ENCODE measurements at regions not wholly inside any gene's neighbourhood (a gene's known extent, or its start where the extent isn't known, plus 50 kb on each side); places are given as distances from the start of the nearest gene placed in this dataset.

- H3K36me3 ChIP-seq (ENCODE audit: low read depth), result no peaks in the 10 kb centered on the region
- POLR2A ChIA-PET (ENCODE audit: unreplicated experiment), result no interaction called here
- intact Hi-C loops (cut with micrococcal nuclease; ENCODE audit: unreplicated experiment), result loop anchor here (10.0 kb wide), 1 partner anchor 206 kb away; no protein-coding TSS in a partner anchor
- no peaks in the 10 kb centered on the region for H3K9me2 ChIP-seq (ENCODE audit: insufficient read depth)
- H3K27me3 ChIP-seq (ENCODE audit: insufficient read depth, low read depth), result no peaks in the 10 kb centered on the region
- H4K20me1 ChIP-seq (ENCODE audit: insufficient read depth), result peaks cover 4% of the 10 kb centered on the region; the same call in 1 of the 2 replicates
- H3K79me2 ChIP-seq (ENCODE audit: low read depth), result no peaks in the 10 kb centered on the region
- no TSS peak for BruUV-seq (replicated peaks)
- no peak overlapping the region for H3K4me2 ChIP-seq
- CTCF ChIA-PET, result no interaction called here
- H3K4me1 ChIP-seq (replicated peaks; ENCODE audit: insufficient read depth), result 0 out of 2 replicates have a peak, but pooled peaks cover 5% of the 10 kb centered on the region
- no peak overlapping the region for H3K4me3 ChIP-seq
- no peaks in the 10 kb centered on the region for H3F3A ChIP-seq (ENCODE audit: insufficient read depth, low read depth)
- TF ChIP-seq CTCF (conservative IDR thresholded peaks at IDR 0.05) (no peak), EZH2 (IDR thresholded peaks at IDR 0.05; ENCODE audit: low read depth) (no peak)
- no peak overlapping the region for H2AFZ ChIP-seq
- H3K9me3 ChIP-seq (ENCODE audit: insufficient read depth, low read depth), result peaks cover 7% of the 10 kb centered on the region
- H3K27ac ChIP-seq, result no peak overlapping the region
- DNase-seq, result no peak
Measured at GRCh38 chr2:145488571-145488970, 968.7 kb upstream of the ZEB2 start.

DNA sequence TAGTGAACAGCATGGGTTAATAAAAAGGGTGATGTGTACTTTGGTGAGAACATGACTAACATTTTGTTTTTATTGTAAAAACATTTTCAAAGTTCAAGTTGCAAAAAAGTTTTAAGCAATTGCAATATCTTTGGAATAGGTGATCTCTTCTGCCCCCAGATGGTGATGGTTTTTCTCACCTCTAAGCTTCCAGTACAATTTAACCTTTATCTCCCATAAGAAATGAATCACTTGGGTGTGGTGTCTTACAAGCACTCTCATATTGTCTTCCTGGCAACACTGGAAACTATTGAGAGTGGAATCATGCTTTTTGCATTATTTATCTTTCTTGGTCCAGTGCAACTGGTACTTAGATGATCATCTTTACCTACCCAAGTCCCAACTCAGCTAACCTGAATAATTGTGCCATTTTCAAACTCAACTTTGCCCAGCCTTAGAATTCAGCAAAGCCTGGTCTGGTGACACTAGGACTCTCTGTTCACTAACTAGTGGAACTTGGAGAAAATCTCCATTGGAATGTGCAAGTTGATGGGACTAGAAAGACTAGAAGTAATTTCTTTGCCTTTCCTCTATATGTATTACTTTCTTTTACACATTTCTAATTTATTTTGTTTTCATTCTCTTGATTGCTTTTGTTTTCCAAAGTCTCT lies 964.7 kb upstream of the ZEB2 start:
- Histone ChIP-seq H3K9me2 (ENCODE audit: insufficient read depth) (no peaks in the 10 kb centered on the region), H3K27ac (no peak overlapping the region; the same call in 1 of the 2 replicates), H3K4me2 (no peak overlapping the region), H2AFZ (no peak overlapping the region), H3K4me3 (no peak overlapping the region), H3K9me3 (ENCODE audit: insufficient read depth, low read depth) (peaks cover 4% of the 10 kb centered on the region; the same call in 1 of the 2 replicates), H3F3A (ENCODE audit: insufficient read depth, low read depth) (no peaks in the 10 kb centered on the region), H4K20me1 (ENCODE audit: insufficient read depth) (peaks cover 4% of the 10 kb centered on the region; the same call in 1 of the 2 replicates), H3K79me2 (ENCODE audit: low read depth) (no peaks in the 10 kb centered on the region), H3K36me3 (ENCODE audit: low read depth) (no peaks in the 10 kb centered on the region), H3K27me3 (ENCODE audit: insufficient read depth, low read depth) (no peaks in the 10 kb centered on the region), H3K4me1 (replicated peaks; ENCODE audit: insufficient read depth) (0 out of 2 replicates have a peak, but pooled peaks cover 5% of the 10 kb centered on the region)
- TF ChIP-seq CTCF (conservative IDR thresholded peaks at IDR 0.05), result 0 out of 2 replicates have a peak, but pooled peaks have one; percentile 26
- TF ChIP-seq EZH2 (IDR thresholded peaks at IDR 0.05; ENCODE audit: low read depth), result no peak
- intact Hi-C loops (cut with micrococcal nuclease; ENCODE audit: unreplicated experiment), result loop anchor here (2.0 to 10.0 kb wide), 2 partner anchors 210 to 268 kb away; no protein-coding TSS in a partner anchor
- CTCF ChIA-PET, result interaction anchor here (0.6 kb wide), 1 partner anchor 1004 kb away, joined by 6 read pairs; no protein-coding TSS in a partner anchor
- POLR2A ChIA-PET (ENCODE audit: unreplicated experiment), result no interaction called here
- peak; percentile 27 to 59 for DNase-seq
- BruUV-seq (replicated peaks), result no TSS peak

DNA sequence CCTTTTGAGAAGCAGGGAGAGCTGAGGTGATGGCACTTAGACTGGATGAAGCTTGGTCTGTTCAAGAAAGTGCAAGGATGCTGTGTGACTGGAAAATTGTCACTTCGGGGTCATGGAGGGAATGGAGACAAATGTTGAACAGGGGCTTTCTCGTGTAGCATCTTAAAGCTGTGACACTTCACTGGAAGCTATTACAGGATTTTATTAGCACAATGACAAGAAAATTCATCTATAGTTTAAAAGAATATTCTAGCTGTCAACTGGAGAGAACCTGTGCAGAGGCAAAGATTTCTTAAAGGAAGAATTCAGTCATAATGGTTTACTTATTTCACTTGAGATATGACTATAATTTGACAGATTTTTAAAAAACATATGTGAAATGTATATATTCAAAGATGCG lies 963.9 kb upstream of the ZEB2 start:
- DNase-seq, result no peak
- Histone ChIP-seq H3K4me2 (no peak overlapping the region), H3K9me3 (ENCODE audit: insufficient read depth, low read depth) (peaks cover 4% of the 10 kb centered on the region; the same call in 1 of the 2 replicates), H3F3A (ENCODE audit: insufficient read depth, low read depth) (no peaks in the 10 kb centered on the region), H3K36me3 (ENCODE audit: low read depth) (no peaks in the 10 kb centered on the region), H3K9me2 (ENCODE audit: insufficient read depth) (no peaks in the 10 kb centered on the region), H4K20me1 (ENCODE audit: insufficient read depth) (peaks cover 4% of the 10 kb centered on the region; the same call in 1 of the 2 replicates), H3K4me3 (no peak overlapping the region), H2AFZ (no peak overlapping the region), H3K27ac (no peak overlapping the region), H3K4me1 (replicated peaks; ENCODE audit: insufficient read depth) (0 out of 2 replicates have a peak, but pooled peaks cover 5% of the 10 kb centered on the region), H3K79me2 (ENCODE audit: low read depth) (no peaks in the 10 kb centered on the region), H3K27me3 (ENCODE audit: insufficient read depth, low read depth) (no peaks in the 10 kb centered on the region)
- ChIA-PET POLR2A (ENCODE audit: unreplicated experiment) (no interaction called here), CTCF (no interaction called here)
- BruUV-seq (replicated peaks), result no TSS peak
- TF ChIP-seq EZH2 (IDR thresholded peaks at IDR 0.05; ENCODE audit: low read depth), result no peak
- no peak for TF ChIP-seq CTCF (conservative IDR thresholded peaks at IDR 0.05)
- intact Hi-C loops (cut with micrococcal nuclease; ENCODE audit: unreplicated experiment), result loop anchor here (2.0 to 10.0 kb wide), 2 partner anchors 211 to 269 kb away; no protein-coding TSS in a partner anchor
